H9 (cell line): ENCODE measurements at regions not wholly inside any gene's neighbourhood (a gene's known extent, or its start where the extent isn't known, plus 50 kb on each side); places are given as distances from the start of the nearest gene placed in this dataset.

Source experiments
- DNase-seq: peaks from one replicate; pipeline ENCODE4 v3.0.0-alpha.2; 2017
- H2AFZ ChIP-seq: one replicate; pipeline ENCODE4 v1.6.1; 2013; ENCODE audit warnings: mild to moderate bottlenecking, low read length, control low read depth, moderate library complexity
- H2AK5ac ChIP-seq: 2 replicates; pipeline ENCODE4 v1.6.1; 2013; ENCODE audit warnings: low read length, control low read depth, mixed read lengths; ENCODE audit not compliant: insufficient read length
- H2BK120ac ChIP-seq: one replicate; pipeline ENCODE4 v1.6.1; 2013; ENCODE audit warnings: low read depth, mild to moderate bottlenecking, low read length, control low read depth, inconsistent platforms; ENCODE audit not compliant: poor library complexity, severe bottlenecking
- H2BK12ac ChIP-seq: 2 replicates; pipeline ENCODE4 v1.6.1; 2013; ENCODE audit warnings: low read length, control low read depth, mixed read lengths, low read depth; ENCODE audit not compliant: insufficient read length
- H2BK15ac ChIP-seq: 2 replicates; pipeline ENCODE4 v1.6.1; 2013; ENCODE audit warnings: low read depth, low read length, control low read depth
- H2BK20ac ChIP-seq: one replicate; pipeline ENCODE4 v1.6.1; 2013; ENCODE audit warnings: low read depth, mild to moderate bottlenecking, low read length, control low read depth, inconsistent platforms; ENCODE audit not compliant: poor library complexity, severe bottlenecking
- H2BK5ac ChIP-seq: 2 replicates; pipeline ENCODE4 v1.6.1; 2013; ENCODE audit warnings: low read length, control low read depth, mixed read lengths; ENCODE audit not compliant: insufficient read length
- H3K14ac ChIP-seq: 2 replicates; pipeline ENCODE4 v1.6.1; 2013; ENCODE audit warnings: low read length, control low read depth; ENCODE audit not compliant: insufficient read depth
- H3K18ac ChIP-seq: 2 replicates; pipeline ENCODE4 v1.6.1; 2013; ENCODE audit warnings: low read depth, mild to moderate bottlenecking, mixed read lengths, low read length, control low read depth; ENCODE audit not compliant: insufficient read length
- H3K23ac ChIP-seq: 2 replicates; pipeline ENCODE4 v1.6.1; 2013; ENCODE audit warnings: low read length, control low read depth, mixed read lengths, low read depth; ENCODE audit not compliant: insufficient read length
- H3K23me2 ChIP-seq: 2 replicates; pipeline ENCODE4 v1.6.1; 2013; ENCODE audit warnings: low read depth, mild to moderate bottlenecking, mixed read lengths, low read length, control low read depth; ENCODE audit not compliant: insufficient read length, poor library complexity, severe bottlenecking
- H3K27ac ChIP-seq: 2 replicates; pipeline ENCODE4 v1.5.1; 2013; ENCODE audit warnings: low read length, control low read depth, mixed read lengths, low read depth; ENCODE audit not compliant: insufficient read length
- H3K27me3 ChIP-seq: 2 replicates; pipeline ENCODE4 v1.6.1; 2013; ENCODE audit warnings: low read length, control low read depth, inconsistent platforms; ENCODE audit not compliant: insufficient read depth
- H3K4ac ChIP-seq: 2 replicates; pipeline ENCODE4 v1.6.1; 2013; ENCODE audit warnings: low read depth, mild to moderate bottlenecking, control low read depth, inconsistent platforms, low read length, moderate library complexity
- H3K4me1 ChIP-seq: 2 replicates; pipeline ENCODE4 v1.6.1; 2013; ENCODE audit warnings: low read length, control low read depth, inconsistent platforms; ENCODE audit not compliant: insufficient read depth
- H3K4me2 ChIP-seq: 2 replicates; pipeline ENCODE4 v1.6.1; 2013; ENCODE audit warnings: low read length, control low read depth, mixed read lengths; ENCODE audit not compliant: insufficient read length, insufficient read depth
- H3K56ac ChIP-seq: 2 replicates; pipeline ENCODE4 v1.6.1; 2013; ENCODE audit warnings: low read depth, mild to moderate bottlenecking, mixed read lengths, low read length, control low read depth; ENCODE audit not compliant: insufficient read length
- H3K79me1 ChIP-seq: 2 replicates; pipeline ENCODE4 v1.6.1; 2013; ENCODE audit warnings: low read depth, mild to moderate bottlenecking, moderate library complexity, low read length, control low read depth, inconsistent platforms; ENCODE audit not compliant: insufficient read depth, poor library complexity, severe bottlenecking
- H3K79me2 ChIP-seq: 2 replicates; pipeline ENCODE4 v1.6.1; 2013; ENCODE audit warnings: low read length, control low read depth, inconsistent platforms; ENCODE audit not compliant: insufficient read depth
- H3K9ac ChIP-seq: 2 replicates; pipeline ENCODE4 v1.6.1; 2013; ENCODE audit warnings: low read length, control low read depth, mixed read lengths; ENCODE audit not compliant: insufficient read length; ENCODE audit errors: extremely low read depth
- H3K9me3 ChIP-seq: one replicate; pipeline ENCODE4 v1.6.1; 2013; ENCODE audit warnings: low read depth, low read length, inconsistent platforms; ENCODE audit not compliant: control insufficient read depth
- H3T11ph ChIP-seq: one replicate; pipeline ENCODE4 v1.6.1; 2013; ENCODE audit warnings: mild to moderate bottlenecking, low read length, control low read depth, inconsistent platforms
- H4K20me1 ChIP-seq: one replicate; pipeline ENCODE4 v1.6.1; 2013; ENCODE audit not compliant: control insufficient read depth, insufficient read length, insufficient read depth
- H4K5ac ChIP-seq: 2 replicates; pipeline ENCODE4 v1.6.1; 2013; ENCODE audit warnings: low read depth, mild to moderate bottlenecking, mixed read lengths, low read length, control low read depth; ENCODE audit not compliant: insufficient read length
- H4K8ac ChIP-seq: replicated peaks from 2 replicates; pipeline ENCODE4 v1.6.1; 2013; ENCODE audit warnings: low read length, control low read depth, mixed read lengths, low read depth; ENCODE audit not compliant: insufficient read length
- H4K91ac ChIP-seq: 2 replicates; pipeline ENCODE4 v1.6.1; 2013; ENCODE audit warnings: low read depth, mild to moderate bottlenecking, moderate library complexity, mixed read lengths, low read length, control low read depth; ENCODE audit not compliant: insufficient read length
- H3K27ac Mint-ChIP-seq, 3 experiments: 2 replicates in 2 of 3; 3 replicates in 1 of 3; pipeline ENCODE4 v1.8.0; 2020 to 2021; ENCODE audit warnings: mixed read lengths in 3 of 3, mild to moderate bottlenecking in 1 of 3, moderate library complexity in 1 of 3
- H3K27me3 Mint-ChIP-seq: 2 replicates; pipeline ENCODE4 v1.8.0; 2021; ENCODE audit warnings: low read depth, mild to moderate bottlenecking, moderate library complexity, mixed read lengths
- H3K36me3 Mint-ChIP-seq, 3 experiments: 2 replicates in 2 of 3; 3 replicates in 1 of 3; pipeline ENCODE4 v1.8.0; 2020 to 2021; ENCODE audit warnings: low read depth in 3 of 3, mixed read lengths in 3 of 3; ENCODE audit not compliant: insufficient read depth in 1 of 3
- H3K4me1 Mint-ChIP-seq, 2 experiments: 2 replicates each; pipeline ENCODE4 v1.8.0; 2020; ENCODE audit warnings: mixed read lengths in 2 of 2
- H3K4me3 Mint-ChIP-seq, 2 experiments: 2 replicates in 1 of 2; 3 replicates in 1 of 2; pipeline ENCODE4 v1.8.0; 2020 to 2021; ENCODE audit warnings: mild to moderate bottlenecking in 2 of 2, mixed read lengths in 2 of 2, moderate library complexity in 1 of 2
- H3K9me3 Mint-ChIP-seq, 2 experiments: 2 replicates in 1 of 2; 3 replicates in 1 of 2; pipeline ENCODE4 v1.8.0; 2020; ENCODE audit warnings: mild to moderate bottlenecking in 2 of 2, mixed read lengths in 2 of 2, moderate library complexity in 1 of 2
- WGBS: extraction: QIAGEN DNeasy Blood & Tissue Kit; methylation state at CpG from one replicate; pipeline ENCODE4 v1.1.7; 2013; ENCODE audit warnings: missing lambda C conversion rate, low lambda C conversion rate, mixed read lengths; ENCODE audit not compliant: insufficient read length; ENCODE audit errors: extremely low coverage; 5-methylcytosine and 5-hydroxymethylcytosine counted together
- TF ChIP-seq, protein P1 (sequence below): fragments of 200-600 bp; sonication (generic); conservative IDR thresholded peaks from 3 replicates; pipeline ENCODE4 v1.8.0; 2021; ENCODE audit warnings: antibody characterized with exemption, mild to moderate bottlenecking

DNA sequence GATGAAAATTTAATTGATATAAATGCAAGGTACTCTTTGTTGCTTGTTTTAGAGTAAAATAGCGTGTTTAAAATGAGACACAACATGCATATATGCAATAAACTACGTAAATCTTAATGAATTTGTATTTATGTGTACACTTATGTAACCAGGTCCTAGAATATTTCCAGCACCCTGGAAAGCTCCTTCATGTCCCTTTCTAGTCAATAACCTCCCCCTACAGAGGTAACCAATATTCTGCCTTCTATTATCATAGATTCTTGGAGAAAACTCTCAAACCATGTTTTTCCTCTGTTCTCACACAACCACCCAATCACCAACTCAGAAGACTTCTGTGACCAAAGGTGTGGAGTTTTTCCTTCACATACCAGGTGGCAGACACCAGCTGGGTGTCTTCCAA, 79.6 kb upstream of the THUMPD2 start:
- no peak overlapping the region for H2BK12ac ChIP-seq
- TF ChIP-seq, protein P1, sequence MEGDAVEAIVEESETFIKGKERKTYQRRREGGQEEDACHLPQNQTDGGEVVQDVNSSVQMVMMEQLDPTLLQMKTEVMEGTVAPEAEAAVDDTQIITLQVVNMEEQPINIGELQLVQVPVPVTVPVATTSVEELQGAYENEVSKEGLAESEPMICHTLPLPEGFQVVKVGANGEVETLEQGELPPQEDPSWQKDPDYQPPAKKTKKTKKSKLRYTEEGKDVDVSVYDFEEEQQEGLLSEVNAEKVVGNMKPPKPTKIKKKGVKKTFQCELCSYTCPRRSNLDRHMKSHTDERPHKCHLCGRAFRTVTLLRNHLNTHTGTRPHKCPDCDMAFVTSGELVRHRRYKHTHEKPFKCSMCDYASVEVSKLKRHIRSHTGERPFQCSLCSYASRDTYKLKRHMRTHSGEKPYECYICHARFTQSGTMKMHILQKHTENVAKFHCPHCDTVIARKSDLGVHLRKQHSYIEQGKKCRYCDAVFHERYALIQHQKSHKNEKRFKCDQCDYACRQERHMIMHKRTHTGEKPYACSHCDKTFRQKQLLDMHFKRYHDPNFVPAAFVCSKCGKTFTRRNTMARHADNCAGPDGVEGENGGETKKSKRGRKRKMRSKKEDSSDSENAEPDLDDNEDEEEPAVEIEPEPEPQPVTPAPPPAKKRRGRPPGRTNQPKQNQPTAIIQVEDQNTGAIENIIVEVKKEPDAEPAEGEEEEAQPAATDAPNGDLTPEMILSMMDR = no peak
- no peak overlapping the region for H4K8ac ChIP-seq
- H3K4ac ChIP-seq = no peak overlapping the region
- no peak overlapping the region for H2BK120ac ChIP-seq
- no peaks in the 10 kb centered on the region for H3K9me3 ChIP-seq
- H3K23ac ChIP-seq = no peak overlapping the region
- no CpG with 5 or more reads among the region's 2 CpGs for WGBS
- no peaks in the 10 kb centered on the region for H4K20me1 ChIP-seq
- H4K91ac ChIP-seq = no peak overlapping the region
- no peak overlapping the region for H2AFZ ChIP-seq
- no peak overlapping the region for H3K18ac ChIP-seq
- Mint-ChIP-seq H3K4me3 (no peak overlapping the region), H3K27ac (no peak overlapping the region), H3K27me3 (no peaks in the 10 kb centered on the region), H3K36me3 (peaks cover 6 to 13% (median 8%) of the 10 kb centered on the region in 3 experiments; a peak in 5 of 7 replicates), H3K4me1 (no peaks in the 10 kb centered on the region), H3K9me3 (peaks cover 13 to 22% of the 10 kb centered on the region in 2 experiments)
- H3K27me3 ChIP-seq = no peaks in the 10 kb centered on the region
- DNase-seq = no peak
- no peak overlapping the region for H2AK5ac ChIP-seq
- H3K56ac ChIP-seq = no peak overlapping the region
- no peaks in the 10 kb centered on the region for H3K4me1 ChIP-seq
- no peaks in the 10 kb centered on the region for H3K23me2 ChIP-seq
- no peak overlapping the region for H3K9ac ChIP-seq
- H2BK15ac ChIP-seq = no peak overlapping the region
- no peak overlapping the region for H3K14ac ChIP-seq
- no peaks in the 10 kb centered on the region for H3K79me1 ChIP-seq
- H2BK20ac ChIP-seq = no peak overlapping the region
- H3K27ac ChIP-seq = no peak overlapping the region
- H3T11ph ChIP-seq = no peak overlapping the region
- no peak overlapping the region for H3K4me2 ChIP-seq
- H3K79me2 ChIP-seq = no peaks in the 10 kb centered on the region
- H4K5ac ChIP-seq = no peak overlapping the region
- no peak overlapping the region for H2BK5ac ChIP-seq
